ENCODE measurements at regions not wholly inside any gene's neighbourhood (a gene's known extent, or its start where the extent isn't known, plus 50 kb on each side); places are given as distances from the start of the nearest gene placed in this dataset.

DNA sequence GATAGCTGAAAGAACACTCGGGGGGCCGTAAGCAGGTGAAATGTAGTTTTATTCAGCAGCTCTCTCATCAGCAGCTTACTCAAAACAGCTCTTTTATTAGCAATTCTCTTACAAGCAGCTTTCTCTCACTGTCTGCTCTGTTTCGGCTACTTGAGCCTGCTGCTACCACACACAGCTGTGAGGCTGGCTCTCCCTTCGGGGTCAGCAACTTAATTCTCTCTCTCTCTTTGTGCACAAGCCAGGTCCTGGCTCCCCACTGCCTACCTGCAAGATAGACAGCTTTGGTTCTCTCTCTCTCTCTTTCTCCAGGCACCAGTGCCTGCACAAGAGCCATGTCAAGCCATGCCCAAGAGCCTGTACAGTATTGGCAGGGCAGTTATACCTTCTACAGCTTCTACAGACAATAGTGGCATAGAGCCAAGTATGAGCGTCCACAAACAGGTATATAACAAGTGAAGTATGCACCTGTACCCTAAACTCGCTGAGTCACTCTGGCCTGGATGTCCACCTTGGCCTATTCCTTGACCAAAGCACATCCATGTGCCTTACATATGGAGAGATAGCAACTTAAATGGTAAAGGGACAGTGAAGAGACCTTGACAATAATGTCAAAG, 110.8 kb downstream of the MTNR1B start:
- DNase-seq, result peak; percentile 14

DNA sequence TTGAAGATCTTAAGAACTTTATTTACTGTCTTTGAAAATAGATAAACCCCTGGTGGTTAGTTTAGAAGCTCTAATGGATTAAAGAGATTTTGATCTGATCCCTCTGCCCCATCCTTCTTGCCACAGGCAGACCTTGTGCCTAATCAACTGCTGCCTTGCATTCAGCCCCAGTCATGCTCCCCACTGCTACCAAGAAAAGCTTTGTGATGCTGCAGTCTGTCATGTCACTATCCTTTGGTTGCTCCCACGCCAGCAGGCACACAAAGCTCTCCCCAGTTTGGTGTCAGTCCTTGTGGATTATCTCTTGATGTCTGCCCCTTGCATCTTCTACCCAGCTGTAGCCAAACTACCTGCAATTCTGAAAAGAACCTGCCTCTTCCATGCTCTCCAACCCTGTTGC, 112.2 kb downstream of the MTNR1B start:
- no peak for DNase-seq

DNA sequence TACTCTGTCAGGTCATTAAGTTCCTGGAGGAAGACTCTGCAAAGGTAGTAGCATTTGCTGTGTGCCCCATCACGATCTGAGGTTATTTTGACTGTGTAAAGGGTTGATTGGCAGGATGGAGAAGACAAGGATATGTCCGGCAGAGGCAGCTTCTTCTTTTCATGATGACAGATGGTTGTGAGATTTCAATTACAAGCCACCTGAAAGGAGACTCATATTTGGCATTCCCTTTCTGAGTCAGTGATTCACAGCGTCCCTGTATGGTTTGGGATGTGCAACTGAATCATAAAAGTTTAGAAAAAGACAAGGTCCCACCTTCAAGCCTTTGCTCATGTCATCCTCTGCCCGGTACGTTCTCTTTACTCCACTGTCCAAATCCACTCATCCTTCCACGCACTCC, 113.4 kb downstream of the MTNR1B start:
- no peak for DNase-seq

DNA sequence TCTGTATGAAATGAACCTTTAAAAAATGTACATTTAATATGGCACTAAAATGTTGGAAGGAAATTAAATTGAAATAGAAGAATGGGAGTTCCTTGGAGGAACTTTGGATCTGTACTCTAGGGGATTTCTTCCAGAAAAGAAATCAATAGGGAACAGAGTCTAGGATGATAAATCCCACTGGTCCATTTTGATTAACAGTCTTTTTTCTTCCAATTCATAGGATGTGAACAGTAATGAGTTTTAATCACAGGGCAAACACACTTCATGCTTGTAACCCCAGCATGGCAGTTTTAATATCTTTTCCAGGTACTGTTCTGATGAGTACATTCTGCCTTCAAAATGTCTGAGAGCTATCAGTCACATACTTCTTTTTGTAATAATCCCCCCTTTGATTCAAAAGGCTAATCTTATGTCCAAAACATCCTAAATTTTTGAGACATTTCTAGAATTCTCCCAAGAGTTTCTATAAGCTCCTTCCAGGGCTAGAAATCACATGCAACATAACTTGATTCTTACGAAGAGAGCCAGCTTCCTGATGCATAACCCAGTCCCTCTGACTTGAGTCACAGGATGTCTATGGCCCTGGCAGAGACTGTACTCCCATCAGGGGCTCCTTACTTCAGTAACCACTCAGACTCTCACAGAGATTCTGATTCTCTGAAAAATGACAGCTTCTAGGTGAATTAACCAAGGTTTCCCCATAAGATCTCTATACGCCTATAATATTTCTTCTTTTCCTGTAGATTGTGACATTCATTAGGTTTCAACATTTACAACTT, 112.9 kb downstream of the SLC36A4 start:
- DNase-seq, result no peak

DNA sequence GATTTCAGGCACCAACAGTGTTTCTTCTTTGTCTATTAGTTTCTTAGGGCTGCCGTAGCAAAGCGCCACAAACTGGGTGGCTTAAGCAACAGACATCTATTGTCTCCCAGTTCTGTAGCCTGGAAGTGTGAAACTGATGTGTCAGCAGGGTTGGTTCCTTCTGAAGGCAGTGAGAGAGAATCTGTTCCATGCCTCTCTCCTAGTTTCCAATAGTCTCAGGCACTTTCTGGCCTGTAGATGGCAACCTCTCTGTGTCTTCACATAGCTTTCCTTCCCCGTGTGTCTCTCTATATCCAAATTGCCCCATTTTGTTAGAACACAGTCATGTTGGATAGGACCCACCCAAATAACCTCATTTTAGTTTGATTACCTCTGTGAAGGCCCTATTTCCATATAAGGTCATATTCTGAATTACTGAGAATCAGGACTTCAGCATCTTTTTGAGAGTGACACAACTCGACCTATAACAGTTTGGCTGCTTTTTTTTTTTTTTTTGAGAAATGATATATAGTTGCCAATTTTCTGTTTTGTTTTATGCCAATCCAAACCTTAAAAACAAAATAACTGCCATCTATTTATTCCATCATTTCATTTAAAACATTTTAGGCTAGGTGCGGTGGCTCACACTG, 108.2 kb downstream of the SLC36A4 start:
- DNase-seq, result peak; percentile 28

Measured in NCI-H510A (cell line).